Stimulated activated CD4-positive, alpha-beta T cell treated with anti-CD3 and anti-CD28 coated beads, Interleukin-15, amount 100 ng/mL, for 1 hour (primary cell): ENCODE measurements at regions not wholly inside any gene's neighbourhood (a gene's known extent, or its start where the extent isn't known, plus 50 kb on each side); places are given as distances from the start of the nearest gene placed in this dataset.

Experiments used
- DNase-seq, 2 donors: peaks; one replicate each; pipeline ENCODE4 v3.0.0-alpha.2; 2020; ENCODE audit warnings: low read depth in 1 of 2, low spot score in 1 of 2

DNA sequence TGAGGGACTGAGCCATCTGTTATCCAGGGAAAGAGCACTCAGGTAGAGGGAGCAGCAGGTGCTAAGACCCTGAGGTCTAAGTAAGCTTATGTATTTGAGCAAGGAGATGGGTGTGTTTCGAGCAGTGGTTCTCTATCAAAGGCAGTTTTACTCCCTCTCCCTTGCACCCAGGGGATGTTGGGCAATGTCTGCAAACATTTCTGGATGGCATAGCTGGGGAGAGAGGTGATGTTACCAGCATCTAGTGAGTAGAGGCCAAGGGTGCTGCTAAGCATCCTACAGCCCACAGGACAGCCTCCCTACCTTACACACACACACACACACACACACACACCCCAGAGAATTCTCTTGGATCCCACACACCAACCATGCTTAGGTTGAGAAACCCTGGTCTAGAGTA is 221.0 kb upstream of the PWP1 start:
- DNase-seq = no peak

DNA sequence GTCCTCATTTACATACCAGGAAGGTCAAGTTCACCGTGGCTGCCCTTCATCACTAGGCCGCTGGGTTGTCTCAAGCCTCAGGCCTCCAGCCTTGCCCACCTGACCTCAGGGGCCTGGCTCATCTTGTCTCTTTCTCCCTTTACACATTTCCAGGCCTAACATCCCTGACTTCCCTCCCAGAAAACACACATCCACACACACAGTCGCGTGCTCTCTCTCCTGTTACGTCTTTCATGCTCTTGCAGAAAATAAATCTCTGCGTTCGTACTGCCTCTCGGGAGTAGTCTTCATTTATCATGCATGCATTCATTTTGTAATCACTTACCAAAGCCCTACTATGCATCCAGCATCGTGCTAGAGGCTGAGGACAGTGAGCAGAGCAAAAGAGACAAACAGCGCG is 220.0 kb upstream of the PWP1 start:
- DNase-seq = no peak

- no peak for DNase-seq
Observed at GRCh38 chr12:107467716-107468115, 217.9 kb upstream of the PWP1 start.

GRCh38 chr12:107468182-107468581 is 217.4 kb upstream of the PWP1 start:
- no peak for DNase-seq

- DNase-seq = no peak
Observed at GRCh38 chr12:107469011-107469410, 216.6 kb upstream of the PWP1 start.

DNA sequence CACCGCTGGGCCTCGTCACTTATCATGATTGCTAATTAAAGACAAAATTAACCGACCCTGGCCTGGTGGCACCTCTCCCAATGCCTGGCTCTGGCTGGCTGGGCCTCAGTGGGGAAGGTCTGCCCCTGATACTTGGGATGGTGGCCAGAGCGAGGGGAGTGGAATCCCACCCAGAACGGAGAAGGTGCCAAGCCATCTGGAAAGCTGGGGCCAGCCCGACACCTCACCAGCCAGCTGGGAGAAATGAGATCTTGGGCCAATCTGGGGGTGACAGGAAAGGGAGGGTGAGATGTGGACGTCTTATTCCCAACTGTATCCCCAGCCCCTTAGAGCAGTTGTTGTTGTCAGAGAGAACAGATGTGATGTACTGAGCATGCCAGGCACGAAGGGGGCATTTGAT is 215.0 kb upstream of the PWP1 start:
- no peak for DNase-seq

DNA sequence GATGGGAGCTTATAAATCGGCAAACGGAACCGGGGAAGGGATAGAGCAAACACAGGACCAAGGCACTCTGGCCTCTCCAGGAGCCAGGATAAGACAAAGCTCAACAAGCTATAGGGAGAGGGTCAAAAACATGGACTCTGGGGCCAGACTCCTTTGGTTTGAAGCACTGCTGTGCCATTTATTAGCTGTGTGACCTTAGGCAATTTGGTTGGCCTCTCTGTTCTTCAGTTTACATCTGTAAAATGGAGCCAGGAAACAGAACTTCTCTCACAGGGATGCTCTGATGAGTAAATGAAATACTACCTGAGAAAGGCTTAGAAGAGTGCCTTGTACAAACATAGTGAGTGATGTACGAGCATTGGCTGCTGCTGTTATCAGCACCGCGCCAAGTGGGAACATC is 213.3 kb upstream of the PWP1 start:
- DNase-seq = no peak

DNA sequence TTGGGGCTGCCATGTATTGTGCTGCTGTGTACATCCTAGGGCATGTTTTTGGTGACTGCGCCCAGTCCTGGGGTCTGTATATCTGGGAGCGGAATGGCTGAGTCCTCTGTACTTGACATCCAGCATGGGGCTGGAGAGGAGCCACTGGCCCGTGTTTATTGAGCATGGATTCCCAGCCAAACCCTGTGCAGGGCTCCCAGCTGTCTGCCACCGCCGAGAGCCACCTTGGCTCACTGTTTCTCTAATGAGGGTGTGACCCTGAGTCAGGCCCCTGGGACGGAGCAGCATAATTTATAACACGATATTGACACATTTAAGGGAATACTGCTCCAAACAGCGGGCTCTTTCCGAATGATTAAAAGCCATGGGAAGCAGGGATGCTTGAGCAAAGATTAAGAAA is 211.5 kb upstream of the PWP1 start:
- DNase-seq = no peak

DNA sequence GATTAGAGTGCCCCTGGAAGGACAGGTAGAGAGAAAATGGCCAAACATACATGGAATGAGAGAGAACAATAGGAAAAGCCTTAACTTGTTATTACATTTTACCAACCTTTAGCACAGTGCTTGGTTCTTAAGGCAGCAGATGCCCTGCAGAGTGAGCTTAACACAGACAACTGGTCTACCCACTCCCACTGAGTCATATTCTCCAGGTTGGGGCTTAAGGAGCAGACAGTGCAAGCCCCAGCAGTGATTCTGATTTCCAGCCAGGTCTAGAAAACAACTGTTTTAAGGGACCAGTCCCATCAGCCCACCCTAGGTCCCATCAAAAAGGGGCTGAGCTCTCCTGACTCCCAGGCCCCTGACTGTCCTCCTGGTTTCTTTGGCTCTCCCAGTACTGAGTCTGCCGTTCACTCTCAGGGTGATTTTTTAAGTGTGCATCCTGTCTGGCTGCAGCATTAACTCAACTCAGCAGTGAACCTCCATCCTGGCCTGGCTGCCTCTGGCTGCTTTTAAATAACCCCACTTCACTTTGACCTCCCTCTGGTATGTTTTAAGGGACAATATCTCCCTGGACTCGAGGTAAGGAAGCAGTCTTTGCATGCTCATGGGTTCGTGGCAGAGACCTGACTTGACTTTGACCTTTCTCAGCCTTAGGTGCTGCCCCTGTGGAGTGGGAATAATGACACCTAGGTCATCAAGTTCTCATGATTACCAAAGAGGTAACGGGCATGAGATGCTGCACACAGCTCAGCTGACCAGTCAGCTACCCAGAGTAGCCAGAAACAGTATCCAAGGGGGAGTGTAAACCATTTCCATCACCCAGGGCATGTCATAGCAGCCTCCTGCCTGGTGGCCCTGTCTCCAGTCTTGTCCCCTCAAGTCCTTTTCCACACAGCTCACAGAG is 210.7 kb upstream of the PWP1 start:
- no peak for DNase-seq

DNA sequence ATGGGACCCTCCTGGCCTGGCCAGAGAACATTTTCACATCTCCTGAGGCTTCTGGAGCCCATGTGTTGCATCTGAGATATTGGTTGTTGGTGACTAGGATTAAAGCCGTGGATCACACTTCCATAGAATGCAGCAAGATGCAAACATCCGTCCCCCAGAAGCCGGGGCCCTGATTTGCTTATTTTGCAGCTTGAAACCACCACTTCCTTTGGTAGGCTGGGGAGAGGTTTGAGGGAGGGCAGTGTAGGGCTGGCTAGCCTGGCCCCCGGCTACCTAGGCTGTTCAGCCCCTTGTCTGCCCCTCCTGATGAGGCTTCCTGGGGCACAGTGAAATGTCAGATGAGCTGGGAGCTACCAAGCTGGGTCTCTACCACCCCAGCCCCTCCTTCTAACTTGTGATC is 209.7 kb upstream of the PWP1 start:
- DNase-seq = no peak

DNA sequence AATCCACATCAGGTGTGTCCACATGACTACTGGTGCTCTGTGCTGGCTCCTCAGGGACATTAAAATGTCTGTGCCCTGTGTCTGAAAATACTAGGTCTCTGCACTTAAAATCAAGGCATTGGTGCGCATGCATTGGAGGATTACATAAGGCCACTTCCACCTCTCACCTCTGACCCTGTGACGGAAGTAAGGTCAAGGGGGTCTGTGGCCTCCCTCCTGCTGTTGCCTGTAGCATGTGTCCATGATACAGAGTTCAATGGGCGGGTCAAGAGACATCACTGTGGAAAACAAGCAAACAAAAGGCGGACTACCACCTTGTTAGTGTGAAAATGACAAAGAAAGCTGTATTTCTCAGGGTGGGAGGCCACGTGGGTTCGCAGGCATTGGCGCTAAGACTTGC is 208.6 kb upstream of the PWP1 start:
- no peak for DNase-seq

- DNase-seq = no peak
Observed at GRCh38 chr12:107477947-107478610, 207.5 kb upstream of the PWP1 start.

DNA sequence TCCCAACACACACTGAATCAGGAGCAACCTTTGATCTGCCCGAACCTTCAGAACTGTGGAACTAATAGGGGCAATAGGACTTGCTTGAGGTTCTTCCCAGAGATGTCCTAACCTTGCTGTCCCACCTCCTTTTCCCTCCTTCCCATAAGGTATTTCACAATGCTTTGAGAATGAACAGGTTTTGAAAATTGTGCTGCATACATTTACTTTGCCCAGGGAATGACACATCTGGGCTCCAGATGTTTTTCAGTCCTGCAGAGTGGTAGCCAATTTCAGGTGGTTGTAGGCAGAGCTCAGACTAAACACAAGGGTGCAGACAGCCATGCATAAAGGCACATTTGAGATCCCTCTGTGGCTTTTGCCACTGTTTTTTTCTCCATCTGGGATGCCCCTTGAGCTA is 206.7 kb upstream of the PWP1 start:
- no peak for DNase-seq

- DNase-seq = no peak
Observed at GRCh38 chr12:107480836-107481608, 204.6 kb upstream of the PWP1 start.

DNA sequence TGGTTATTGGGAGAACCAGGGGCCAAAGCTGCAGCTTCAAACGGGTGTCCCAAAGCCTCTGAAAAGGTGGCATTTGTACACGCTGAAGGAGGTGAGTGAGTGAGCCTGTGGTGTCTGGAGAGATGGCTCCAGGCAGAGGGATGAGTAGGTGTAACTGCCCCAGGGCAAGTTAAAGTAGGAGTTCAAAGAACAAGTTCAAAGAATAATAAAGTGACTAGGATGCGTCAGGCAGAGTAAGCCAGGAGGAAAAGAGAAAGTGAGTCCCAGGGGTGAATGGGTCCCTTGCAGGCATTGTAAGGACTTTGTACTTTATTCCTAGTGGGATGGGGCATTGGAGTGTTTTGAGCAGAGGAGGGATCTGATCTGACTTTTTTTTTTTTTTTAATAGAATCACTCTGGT is 201.4 kb upstream of the PWP1 start:
- DNase-seq = no peak

DNA sequence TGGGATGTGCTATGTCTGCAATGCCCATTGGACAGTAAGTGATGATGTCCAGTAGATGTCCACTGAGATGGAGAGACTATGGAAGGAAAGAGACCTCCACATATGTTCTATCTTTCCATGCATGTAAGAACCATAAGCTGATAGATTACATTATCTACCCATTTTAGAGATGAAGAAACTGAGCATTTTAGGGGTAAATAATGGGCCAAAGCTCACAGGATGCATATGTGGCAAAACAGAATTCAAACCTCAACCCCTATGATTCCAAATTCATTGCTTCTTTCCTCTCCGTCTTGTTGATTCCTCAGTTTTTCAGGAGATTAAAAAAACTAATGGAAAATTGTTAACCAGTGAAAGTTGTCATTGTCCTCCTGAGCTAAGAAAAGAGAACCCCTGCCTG is 200.7 kb upstream of the PWP1 start:
- DNase-seq = no peak

- DNase-seq = no peak
Observed at GRCh38 chr12:107485731-107486130, 199.9 kb upstream of the PWP1 start.

GRCh38 chr12:107486140-107486892 is 199.3 kb upstream of the PWP1 start:
- DNase-seq = no peak

GRCh38 chr12:107487011-107487680 is 198.5 kb upstream of the PWP1 start:
- no peak for DNase-seq

- DNase-seq = no peak
Observed at GRCh38 chr12:107488666-107489065, 196.9 kb upstream of the PWP1 start.

DNA sequence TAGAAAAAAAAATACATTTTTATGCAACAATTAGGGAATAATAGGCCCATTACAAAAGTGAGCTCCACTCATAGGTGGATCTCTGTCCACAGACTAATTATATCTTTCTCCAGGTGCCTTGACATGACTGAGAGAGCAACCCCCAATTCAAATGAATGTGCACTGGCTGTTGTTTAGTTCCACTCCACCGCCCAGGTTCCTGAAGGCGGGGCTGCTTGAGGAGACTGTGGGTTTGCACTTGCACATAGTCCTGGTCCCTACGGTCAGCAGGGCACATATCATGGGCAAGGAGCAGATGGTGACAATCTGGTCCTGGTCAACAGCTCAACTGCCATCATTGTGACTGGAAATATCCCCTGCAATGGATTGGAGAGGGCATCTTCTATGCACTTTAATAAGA is 195.6 kb upstream of the PWP1 start:
- DNase-seq = no peak
